ENCODE measurements at regions not wholly inside any gene's neighbourhood (a gene's known extent, or its start where the extent isn't known, plus 50 kb on each side); places are given as distances from the start of the nearest gene placed in this dataset.

DNA sequence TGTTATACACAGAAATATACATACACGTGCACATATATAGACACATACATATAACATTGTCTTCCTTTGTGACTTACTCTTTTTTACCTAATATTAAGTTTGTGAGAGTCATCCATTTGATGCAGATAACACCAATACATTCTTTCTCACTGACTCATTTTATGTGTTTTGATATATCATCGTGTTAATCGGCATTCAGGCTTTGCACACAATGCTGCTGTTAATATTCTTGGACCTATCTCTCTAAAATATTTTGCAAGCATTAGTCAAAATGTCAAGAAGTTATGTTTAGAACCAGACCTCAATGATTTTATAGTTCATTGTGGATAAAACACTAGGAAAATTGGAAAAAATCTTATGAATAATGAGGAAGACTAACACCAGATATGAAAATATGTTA is 441.1 kb downstream of the LRATD1 start:
- TF ChIP-seq NFIC (IDR thresholded peaks at IDR 0.05): no peak
- no peak for TF ChIP-seq RAD21 (IDR thresholded peaks at IDR 0.05; ENCODE audit: low read depth)
- TF ChIP-seq YY1 (IDR thresholded peaks at IDR 0.05; ENCODE audit: low read depth): no peak
- TF ChIP-seq, protein P1, sequence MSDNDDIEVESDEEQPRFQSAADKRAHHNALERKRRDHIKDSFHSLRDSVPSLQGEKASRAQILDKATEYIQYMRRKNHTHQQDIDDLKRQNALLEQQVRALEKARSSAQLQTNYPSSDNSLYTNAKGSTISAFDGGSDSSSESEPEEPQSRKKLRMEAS (IDR thresholded peaks at IDR 0.05): no peak
- TF ChIP-seq EP300 (IDR thresholded peaks at IDR 0.05; ENCODE audit: borderline replicate concordance): no peak
- TF ChIP-seq CREB1 (IDR thresholded peaks at IDR 0.05; ENCODE audit: low read depth): no peak
- no peak for TF ChIP-seq TCF12 (IDR thresholded peaks at IDR 0.05; ENCODE audit: low read depth)
- TF ChIP-seq, protein P2, sequence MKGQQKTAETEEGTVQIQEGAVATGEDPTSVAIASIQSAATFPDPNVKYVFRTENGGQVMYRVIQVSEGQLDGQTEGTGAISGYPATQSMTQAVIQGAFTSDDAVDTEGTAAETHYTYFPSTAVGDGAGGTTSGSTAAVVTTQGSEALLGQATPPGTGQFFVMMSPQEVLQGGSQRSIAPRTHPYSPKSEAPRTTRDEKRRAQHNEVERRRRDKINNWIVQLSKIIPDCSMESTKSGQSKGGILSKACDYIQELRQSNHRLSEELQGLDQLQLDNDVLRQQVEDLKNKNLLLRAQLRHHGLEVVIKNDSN (IDR thresholded peaks at IDR 0.05): no peak
- TF ChIP-seq, protein P3, sequence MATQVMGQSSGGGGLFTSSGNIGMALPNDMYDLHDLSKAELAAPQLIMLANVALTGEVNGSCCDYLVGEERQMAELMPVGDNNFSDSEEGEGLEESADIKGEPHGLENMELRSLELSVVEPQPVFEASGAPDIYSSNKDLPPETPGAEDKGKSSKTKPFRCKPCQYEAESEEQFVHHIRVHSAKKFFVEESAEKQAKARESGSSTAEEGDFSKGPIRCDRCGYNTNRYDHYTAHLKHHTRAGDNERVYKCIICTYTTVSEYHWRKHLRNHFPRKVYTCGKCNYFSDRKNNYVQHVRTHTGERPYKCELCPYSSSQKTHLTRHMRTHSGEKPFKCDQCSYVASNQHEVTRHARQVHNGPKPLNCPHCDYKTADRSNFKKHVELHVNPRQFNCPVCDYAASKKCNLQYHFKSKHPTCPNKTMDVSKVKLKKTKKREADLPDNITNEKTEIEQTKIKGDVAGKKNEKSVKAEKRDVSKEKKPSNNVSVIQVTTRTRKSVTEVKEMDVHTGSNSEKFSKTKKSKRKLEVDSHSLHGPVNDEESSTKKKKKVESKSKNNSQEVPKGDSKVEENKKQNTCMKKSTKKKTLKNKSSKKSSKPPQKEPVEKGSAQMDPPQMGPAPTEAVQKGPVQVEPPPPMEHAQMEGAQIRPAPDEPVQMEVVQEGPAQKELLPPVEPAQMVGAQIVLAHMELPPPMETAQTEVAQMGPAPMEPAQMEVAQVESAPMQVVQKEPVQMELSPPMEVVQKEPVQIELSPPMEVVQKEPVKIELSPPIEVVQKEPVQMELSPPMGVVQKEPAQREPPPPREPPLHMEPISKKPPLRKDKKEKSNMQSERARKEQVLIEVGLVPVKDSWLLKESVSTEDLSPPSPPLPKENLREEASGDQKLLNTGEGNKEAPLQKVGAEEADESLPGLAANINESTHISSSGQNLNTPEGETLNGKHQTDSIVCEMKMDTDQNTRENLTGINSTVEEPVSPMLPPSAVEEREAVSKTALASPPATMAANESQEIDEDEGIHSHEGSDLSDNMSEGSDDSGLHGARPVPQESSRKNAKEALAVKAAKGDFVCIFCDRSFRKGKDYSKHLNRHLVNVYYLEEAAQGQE (IDR thresholded peaks at IDR 0.05; ENCODE audit: low read depth): no peak
- TF ChIP-seq CEBPB (IDR thresholded peaks at IDR 0.05): no peak
- TF ChIP-seq TAF1 (IDR thresholded peaks at IDR 0.05; ENCODE audit: low read depth): no peak
- no peak for TF ChIP-seq FOXM1 (IDR thresholded peaks at IDR 0.05; ENCODE audit: borderline replicate concordance, low read depth)
